WTC11 (cell line): ENCODE measurements at regions not wholly inside any gene's neighbourhood (a gene's known extent, or its start where the extent isn't known, plus 50 kb on each side); places are given as distances from the start of the nearest gene placed in this dataset.

Source experiments
- ATAC-seq: fragments of 200-7000 bp; cut with Tn5 transposase; 2 replicates; pipeline ENCODE4 v1.10.0; 2021; ENCODE audit warnings: mild to moderate bottlenecking, moderate library complexity
- CTCF ChIA-PET: fragments of 300-600 bp; sonication (Branson Sonifier 250); formaldehyde crosslinking; loops from one replicate; lab custom pipeline; 2021; ENCODE audit warnings: antibody characterized with exemption; lab: Charles Lee
- POLR2A ChIA-PET: fragments of 350-600 bp; sonication (Branson Sonifier 250); formaldehyde crosslinking; loops from one replicate; lab custom pipeline; 2021; ENCODE audit warnings: antibody characterized with exemption; lab: Charles Lee
- DNase-seq: peaks from one replicate; pipeline ENCODE4 v3.0.0; 2021; ENCODE audit warnings: low spot score
- H3K27ac Mint-ChIP-seq: 2 replicates; pipeline ENCODE4 v1.8.0; 2021; ENCODE audit warnings: mixed read lengths
- H3K27me3 Mint-ChIP-seq: 2 replicates; pipeline ENCODE4 v1.8.0; 2021; ENCODE audit warnings: low read depth, mild to moderate bottlenecking, moderate library complexity, mixed read lengths
- H3K36me3 Mint-ChIP-seq: 2 replicates; pipeline ENCODE4 v1.8.0; 2021; ENCODE audit warnings: mixed read lengths
- H3K4me1 Mint-ChIP-seq: 2 replicates; pipeline ENCODE4 v1.8.0; 2022; ENCODE audit warnings: mixed read lengths
- H3K4me3 Mint-ChIP-seq: 2 replicates; pipeline ENCODE4 v1.8.0; 2021; ENCODE audit warnings: mild to moderate bottlenecking, moderate library complexity, mixed read lengths
- H3K9me3 Mint-ChIP-seq: 2 replicates; pipeline ENCODE4 v1.8.0; 2021; ENCODE audit warnings: mixed read lengths
- ESRRA ChIP-seq: sonication (generic); formaldehyde crosslinking; IDR thresholded peaks from 2 replicates; pipeline ENCODE4 v1.8.1; 2022; ENCODE audit warnings: mild to moderate bottlenecking, missing genetic modification reagents, borderline replicate concordance
- ETV6 ChIP-seq: sonication (generic); formaldehyde crosslinking; IDR thresholded peaks from 2 replicates; pipeline ENCODE4 v1.8.1; 2022; ENCODE audit warnings: mild to moderate bottlenecking, missing genetic modification reagents
- IRF2 ChIP-seq: sonication (generic); formaldehyde crosslinking; IDR thresholded peaks from 2 replicates; pipeline ENCODE4 v1.8.0; 2022; ENCODE audit warnings: low read depth, missing genetic modification reagents, borderline replicate concordance
- JAZF1 ChIP-seq: fragments of 250-450 bp; sonication (Bioruptor Pico); IDR thresholded peaks from 2 replicates; pipeline ENCODE4 v1.9.0; 2021; ENCODE audit warnings: moderate library complexity, mild to moderate bottlenecking, inconsistent platforms
- KAT7 ChIP-seq: sonication (generic); formaldehyde crosslinking; IDR thresholded peaks from 2 replicates; pipeline ENCODE4 v1.8.1; 2023; ENCODE audit warnings: missing genetic modification reagents, mild to moderate bottlenecking, borderline replicate concordance
- OVOL2 ChIP-seq: fragments of 250-450 bp; sonication (Bioruptor Pico); IDR thresholded peaks from 2 replicates; pipeline ENCODE4 v1.9.0; 2021; ENCODE audit warnings: mild to moderate bottlenecking, borderline replicate concordance
- RELA ChIP-seq: sonication (generic); formaldehyde crosslinking; IDR thresholded peaks from 2 replicates; pipeline ENCODE4 v1.8.1; 2022; ENCODE audit warnings: missing genetic modification reagents, mild to moderate bottlenecking, borderline replicate concordance
- RORB ChIP-seq: fragments of 250-450 bp; sonication (Bioruptor Pico); IDR thresholded peaks from 2 replicates; pipeline ENCODE4 v1.9.0; 2021; ENCODE audit warnings: mild to moderate bottlenecking
- TCF7 ChIP-seq: sonication (generic); formaldehyde crosslinking; IDR thresholded peaks from 2 replicates; pipeline ENCODE4 v1.8.0; 2022; ENCODE audit warnings: mild to moderate bottlenecking, low read depth, missing genetic modification reagents, moderate library complexity
- ZNF138 ChIP-seq: sonication (generic); formaldehyde crosslinking; conservative IDR thresholded peaks from 2 replicates; pipeline ENCODE4 v1.8.1; 2022; ENCODE audit warnings: mild to moderate bottlenecking, moderate library complexity, missing genetic modification reagents
- ZNF671 ChIP-seq: fragments of 250-450 bp; sonication (Bioruptor Pico); IDR thresholded peaks from 2 replicates; pipeline ENCODE4 v1.8.0; 2021; ENCODE audit warnings: mild to moderate bottlenecking
- TF ChIP-seq, protein P1 (sequence below): fragments of 250-450 bp; sonication (Bioruptor Pico); IDR thresholded peaks from 2 replicates; pipeline ENCODE4 v1.9.0; 2021; ENCODE audit warnings: mild to moderate bottlenecking
- TF ChIP-seq, protein P2 (sequence below): sonication (generic); formaldehyde crosslinking; IDR thresholded peaks from 2 replicates; pipeline ENCODE4 v1.8.0; 2023; ENCODE audit warnings: missing genetic modification reagents, mild to moderate bottlenecking, borderline replicate concordance
- TF ChIP-seq, protein P3 (sequence below): sonication (generic); formaldehyde crosslinking; IDR thresholded peaks from 2 replicates; pipeline ENCODE4 v1.8.1; 2023; ENCODE audit warnings: mild to moderate bottlenecking, missing genetic modification reagents, moderate library complexity
- TF ChIP-seq, protein P4 (sequence below): sonication (generic); formaldehyde crosslinking; IDR thresholded peaks from 2 replicates; pipeline ENCODE4 v1.8.1; 2022; ENCODE audit warnings: mild to moderate bottlenecking, missing genetic modification reagents, moderate library complexity, borderline replicate concordance
- TF ChIP-seq, protein P5 (sequence below): sonication (generic); formaldehyde crosslinking; IDR thresholded peaks from 2 replicates; pipeline ENCODE4 v1.8.0; 2022; ENCODE audit warnings: mild to moderate bottlenecking, missing genetic modification reagents
- TF ChIP-seq, protein P6 (sequence below): sonication (generic); formaldehyde crosslinking; IDR thresholded peaks from 2 replicates; pipeline ENCODE4 v1.8.0; 2022; ENCODE audit warnings: mild to moderate bottlenecking, missing genetic modification reagents
- TF ChIP-seq, protein P7 (sequence below): sonication (generic); formaldehyde crosslinking; conservative IDR thresholded peaks from 2 replicates; pipeline ENCODE4 v1.8.1; 2023; ENCODE audit warnings: mild to moderate bottlenecking, low read depth, missing genetic modification reagents, moderate library complexity

DNA sequence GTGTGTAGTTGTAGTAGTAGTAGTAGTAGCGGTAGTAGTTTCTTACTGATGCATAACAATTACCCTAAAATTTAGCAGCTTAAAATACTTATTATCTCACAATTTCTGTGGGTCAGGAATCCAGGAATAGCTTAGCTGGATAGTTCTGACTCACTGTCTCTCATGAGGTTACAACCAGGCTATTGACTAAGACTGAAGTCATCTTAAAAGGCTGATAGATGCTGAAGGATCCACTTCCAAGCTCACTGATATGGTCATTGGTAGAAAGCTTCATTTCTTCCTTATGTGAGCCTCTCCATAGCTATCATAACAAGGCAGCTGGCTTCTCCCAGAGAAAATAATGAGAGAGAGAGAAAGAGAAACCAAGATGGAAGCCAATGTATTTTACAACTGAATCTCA lies 147.5 kb upstream of the FBXL17 start (continued):
- TF ChIP-seq, protein P1, sequence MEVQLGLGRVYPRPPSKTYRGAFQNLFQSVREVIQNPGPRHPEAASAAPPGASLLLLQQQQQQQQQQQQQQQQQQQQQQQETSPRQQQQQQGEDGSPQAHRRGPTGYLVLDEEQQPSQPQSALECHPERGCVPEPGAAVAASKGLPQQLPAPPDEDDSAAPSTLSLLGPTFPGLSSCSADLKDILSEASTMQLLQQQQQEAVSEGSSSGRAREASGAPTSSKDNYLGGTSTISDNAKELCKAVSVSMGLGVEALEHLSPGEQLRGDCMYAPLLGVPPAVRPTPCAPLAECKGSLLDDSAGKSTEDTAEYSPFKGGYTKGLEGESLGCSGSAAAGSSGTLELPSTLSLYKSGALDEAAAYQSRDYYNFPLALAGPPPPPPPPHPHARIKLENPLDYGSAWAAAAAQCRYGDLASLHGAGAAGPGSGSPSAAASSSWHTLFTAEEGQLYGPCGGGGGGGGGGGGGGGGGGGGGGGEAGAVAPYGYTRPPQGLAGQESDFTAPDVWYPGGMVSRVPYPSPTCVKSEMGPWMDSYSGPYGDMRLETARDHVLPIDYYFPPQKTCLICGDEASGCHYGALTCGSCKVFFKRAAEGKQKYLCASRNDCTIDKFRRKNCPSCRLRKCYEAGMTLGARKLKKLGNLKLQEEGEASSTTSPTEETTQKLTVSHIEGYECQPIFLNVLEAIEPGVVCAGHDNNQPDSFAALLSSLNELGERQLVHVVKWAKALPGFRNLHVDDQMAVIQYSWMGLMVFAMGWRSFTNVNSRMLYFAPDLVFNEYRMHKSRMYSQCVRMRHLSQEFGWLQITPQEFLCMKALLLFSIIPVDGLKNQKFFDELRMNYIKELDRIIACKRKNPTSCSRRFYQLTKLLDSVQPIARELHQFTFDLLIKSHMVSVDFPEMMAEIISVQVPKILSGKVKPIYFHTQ, result no peak
- TF ChIP-seq, protein P2, sequence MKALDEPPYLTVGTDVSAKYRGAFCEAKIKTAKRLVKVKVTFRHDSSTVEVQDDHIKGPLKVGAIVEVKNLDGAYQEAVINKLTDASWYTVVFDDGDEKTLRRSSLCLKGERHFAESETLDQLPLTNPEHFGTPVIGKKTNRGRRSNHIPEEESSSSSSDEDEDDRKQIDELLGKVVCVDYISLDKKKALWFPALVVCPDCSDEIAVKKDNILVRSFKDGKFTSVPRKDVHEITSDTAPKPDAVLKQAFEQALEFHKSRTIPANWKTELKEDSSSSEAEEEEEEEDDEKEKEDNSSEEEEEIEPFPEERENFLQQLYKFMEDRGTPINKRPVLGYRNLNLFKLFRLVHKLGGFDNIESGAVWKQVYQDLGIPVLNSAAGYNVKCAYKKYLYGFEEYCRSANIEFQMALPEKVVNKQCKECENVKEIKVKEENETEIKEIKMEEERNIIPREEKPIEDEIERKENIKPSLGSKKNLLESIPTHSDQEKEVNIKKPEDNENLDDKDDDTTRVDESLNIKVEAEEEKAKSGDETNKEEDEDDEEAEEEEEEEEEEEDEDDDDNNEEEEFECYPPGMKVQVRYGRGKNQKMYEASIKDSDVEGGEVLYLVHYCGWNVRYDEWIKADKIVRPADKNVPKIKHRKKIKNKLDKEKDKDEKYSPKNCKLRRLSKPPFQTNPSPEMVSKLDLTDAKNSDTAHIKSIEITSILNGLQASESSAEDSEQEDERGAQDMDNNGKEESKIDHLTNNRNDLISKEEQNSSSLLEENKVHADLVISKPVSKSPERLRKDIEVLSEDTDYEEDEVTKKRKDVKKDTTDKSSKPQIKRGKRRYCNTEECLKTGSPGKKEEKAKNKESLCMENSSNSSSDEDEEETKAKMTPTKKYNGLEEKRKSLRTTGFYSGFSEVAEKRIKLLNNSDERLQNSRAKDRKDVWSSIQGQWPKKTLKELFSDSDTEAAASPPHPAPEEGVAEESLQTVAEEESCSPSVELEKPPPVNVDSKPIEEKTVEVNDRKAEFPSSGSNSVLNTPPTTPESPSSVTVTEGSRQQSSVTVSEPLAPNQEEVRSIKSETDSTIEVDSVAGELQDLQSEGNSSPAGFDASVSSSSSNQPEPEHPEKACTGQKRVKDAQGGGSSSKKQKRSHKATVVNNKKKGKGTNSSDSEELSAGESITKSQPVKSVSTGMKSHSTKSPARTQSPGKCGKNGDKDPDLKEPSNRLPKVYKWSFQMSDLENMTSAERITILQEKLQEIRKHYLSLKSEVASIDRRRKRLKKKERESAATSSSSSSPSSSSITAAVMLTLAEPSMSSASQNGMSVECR (CRISPR knock-in tag), result no peak
- TF ChIP-seq RORB, result no peak

DNA sequence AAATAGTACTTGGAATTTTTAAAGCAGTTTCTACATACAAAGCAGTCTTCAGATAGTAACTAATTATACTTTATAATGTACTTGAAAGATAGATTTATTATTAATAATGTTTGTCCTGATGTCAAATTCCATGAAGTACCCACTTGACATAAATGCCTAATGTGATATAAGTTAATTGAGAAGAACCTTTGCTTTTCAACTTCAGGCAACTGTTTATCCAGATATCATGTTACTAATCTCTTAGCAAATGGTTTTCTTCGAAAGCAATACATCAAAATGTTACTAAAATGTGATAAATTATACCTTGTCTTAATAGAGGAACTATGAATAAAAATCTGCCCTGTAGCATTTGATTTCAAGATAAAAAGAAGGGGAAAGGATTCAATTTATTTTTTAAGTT lies 146.8 kb upstream of the FBXL17 start:
- H3K27ac Mint-ChIP-seq, result no peak overlapping the region
- peaks cover 82% of the 10 kb centered on the region for H3K9me3 Mint-ChIP-seq
- H3K4me3 Mint-ChIP-seq, result no peak overlapping the region
- H3K4me1 Mint-ChIP-seq, result peaks cover 17% of the 10 kb centered on the region
- H3K36me3 Mint-ChIP-seq, result peaks cover 59% of the 10 kb centered on the region
- DNase-seq (no peak), ATAC-seq (no peak)
- POLR2A ChIA-PET, result no interaction called here
- peaks cover 7% of the 10 kb centered on the region for H3K27me3 Mint-ChIP-seq
- CTCF ChIA-PET, result no interaction called here
- TF ChIP-seq ESRRA (CRISPR knock-in tag) (no peak), ZNF138 (CRISPR knock-in tag) (no peak), IRF2 (CRISPR knock-in tag) (no peak), RELA (CRISPR knock-in tag) (no peak), OVOL2 (CRISPR knock-in tag) (no peak), JAZF1 (no peak), TCF7 (CRISPR knock-in tag) (no peak), ZNF671 (no peak), KAT7 (CRISPR knock-in tag) (no peak), ETV6 (CRISPR knock-in tag) (no peak)
- TF ChIP-seq, protein P3, sequence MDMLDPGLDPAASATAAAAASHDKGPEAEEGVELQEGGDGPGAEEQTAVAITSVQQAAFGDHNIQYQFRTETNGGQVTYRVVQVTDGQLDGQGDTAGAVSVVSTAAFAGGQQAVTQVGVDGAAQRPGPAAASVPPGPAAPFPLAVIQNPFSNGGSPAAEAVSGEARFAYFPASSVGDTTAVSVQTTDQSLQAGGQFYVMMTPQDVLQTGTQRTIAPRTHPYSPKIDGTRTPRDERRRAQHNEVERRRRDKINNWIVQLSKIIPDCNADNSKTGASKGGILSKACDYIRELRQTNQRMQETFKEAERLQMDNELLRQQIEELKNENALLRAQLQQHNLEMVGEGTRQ (CRISPR knock-in tag), result no peak
- TF ChIP-seq, protein P4, sequence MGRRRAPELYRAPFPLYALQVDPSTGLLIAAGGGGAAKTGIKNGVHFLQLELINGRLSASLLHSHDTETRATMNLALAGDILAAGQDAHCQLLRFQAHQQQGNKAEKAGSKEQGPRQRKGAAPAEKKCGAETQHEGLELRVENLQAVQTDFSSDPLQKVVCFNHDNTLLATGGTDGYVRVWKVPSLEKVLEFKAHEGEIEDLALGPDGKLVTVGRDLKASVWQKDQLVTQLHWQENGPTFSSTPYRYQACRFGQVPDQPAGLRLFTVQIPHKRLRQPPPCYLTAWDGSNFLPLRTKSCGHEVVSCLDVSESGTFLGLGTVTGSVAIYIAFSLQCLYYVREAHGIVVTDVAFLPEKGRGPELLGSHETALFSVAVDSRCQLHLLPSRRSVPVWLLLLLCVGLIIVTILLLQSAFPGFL (CRISPR knock-in tag), result no peak
- TF ChIP-seq, protein P5, sequence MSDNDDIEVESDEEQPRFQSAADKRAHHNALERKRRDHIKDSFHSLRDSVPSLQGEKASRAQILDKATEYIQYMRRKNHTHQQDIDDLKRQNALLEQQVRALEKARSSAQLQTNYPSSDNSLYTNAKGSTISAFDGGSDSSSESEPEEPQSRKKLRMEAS (CRISPR knock-in tag), result no peak
- TF ChIP-seq, protein P6, sequence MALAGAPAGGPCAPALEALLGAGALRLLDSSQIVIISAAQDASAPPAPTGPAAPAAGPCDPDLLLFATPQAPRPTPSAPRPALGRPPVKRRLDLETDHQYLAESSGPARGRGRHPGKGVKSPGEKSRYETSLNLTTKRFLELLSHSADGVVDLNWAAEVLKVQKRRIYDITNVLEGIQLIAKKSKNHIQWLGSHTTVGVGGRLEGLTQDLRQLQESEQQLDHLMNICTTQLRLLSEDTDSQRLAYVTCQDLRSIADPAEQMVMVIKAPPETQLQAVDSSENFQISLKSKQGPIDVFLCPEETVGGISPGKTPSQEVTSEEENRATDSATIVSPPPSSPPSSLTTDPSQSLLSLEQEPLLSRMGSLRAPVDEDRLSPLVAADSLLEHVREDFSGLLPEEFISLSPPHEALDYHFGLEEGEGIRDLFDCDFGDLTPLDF (CRISPR knock-in tag), result no peak
- TF ChIP-seq, protein P2 (CRISPR knock-in tag), result no peak
- TF ChIP-seq, protein P7, sequence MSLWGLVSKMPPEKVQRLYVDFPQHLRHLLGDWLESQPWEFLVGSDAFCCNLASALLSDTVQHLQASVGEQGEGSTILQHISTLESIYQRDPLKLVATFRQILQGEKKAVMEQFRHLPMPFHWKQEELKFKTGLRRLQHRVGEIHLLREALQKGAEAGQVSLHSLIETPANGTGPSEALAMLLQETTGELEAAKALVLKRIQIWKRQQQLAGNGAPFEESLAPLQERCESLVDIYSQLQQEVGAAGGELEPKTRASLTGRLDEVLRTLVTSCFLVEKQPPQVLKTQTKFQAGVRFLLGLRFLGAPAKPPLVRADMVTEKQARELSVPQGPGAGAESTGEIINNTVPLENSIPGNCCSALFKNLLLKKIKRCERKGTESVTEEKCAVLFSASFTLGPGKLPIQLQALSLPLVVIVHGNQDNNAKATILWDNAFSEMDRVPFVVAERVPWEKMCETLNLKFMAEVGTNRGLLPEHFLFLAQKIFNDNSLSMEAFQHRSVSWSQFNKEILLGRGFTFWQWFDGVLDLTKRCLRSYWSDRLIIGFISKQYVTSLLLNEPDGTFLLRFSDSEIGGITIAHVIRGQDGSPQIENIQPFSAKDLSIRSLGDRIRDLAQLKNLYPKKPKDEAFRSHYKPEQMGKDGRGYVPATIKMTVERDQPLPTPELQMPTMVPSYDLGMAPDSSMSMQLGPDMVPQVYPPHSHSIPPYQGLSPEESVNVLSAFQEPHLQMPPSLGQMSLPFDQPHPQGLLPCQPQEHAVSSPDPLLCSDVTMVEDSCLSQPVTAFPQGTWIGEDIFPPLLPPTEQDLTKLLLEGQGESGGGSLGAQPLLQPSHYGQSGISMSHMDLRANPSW, result no peak
